AG10803 (cell line): ENCODE measurements at regions not wholly inside any gene's neighbourhood (a gene's known extent, or its start where the extent isn't known, plus 50 kb on each side); places are given as distances from the start of the nearest gene placed in this dataset.

Experiments
- DNase-seq: peaks from one replicate; pipeline ENCODE4 v3.0.0; 2010; ENCODE audit warnings: low read depth
- H3K4me3 ChIP-seq: 2 replicates; pipeline ENCODE4 v1.5.1; 2011; ENCODE audit warnings: mild to moderate bottlenecking, low read length, control low read depth
- TF ChIP-seq, protein P1 (sequence below): conservative IDR thresholded peaks from 2 replicates; pipeline ENCODE4 v1.5.1; 2011; ENCODE audit warnings: mild to moderate bottlenecking, low read length, control low read depth, inconsistent platforms

GRCh38 chr4:58507079-58507478, 1396.9 kb upstream of the IGFBP7 start:
- no peak for DNase-seq
- TF ChIP-seq, protein P1, sequence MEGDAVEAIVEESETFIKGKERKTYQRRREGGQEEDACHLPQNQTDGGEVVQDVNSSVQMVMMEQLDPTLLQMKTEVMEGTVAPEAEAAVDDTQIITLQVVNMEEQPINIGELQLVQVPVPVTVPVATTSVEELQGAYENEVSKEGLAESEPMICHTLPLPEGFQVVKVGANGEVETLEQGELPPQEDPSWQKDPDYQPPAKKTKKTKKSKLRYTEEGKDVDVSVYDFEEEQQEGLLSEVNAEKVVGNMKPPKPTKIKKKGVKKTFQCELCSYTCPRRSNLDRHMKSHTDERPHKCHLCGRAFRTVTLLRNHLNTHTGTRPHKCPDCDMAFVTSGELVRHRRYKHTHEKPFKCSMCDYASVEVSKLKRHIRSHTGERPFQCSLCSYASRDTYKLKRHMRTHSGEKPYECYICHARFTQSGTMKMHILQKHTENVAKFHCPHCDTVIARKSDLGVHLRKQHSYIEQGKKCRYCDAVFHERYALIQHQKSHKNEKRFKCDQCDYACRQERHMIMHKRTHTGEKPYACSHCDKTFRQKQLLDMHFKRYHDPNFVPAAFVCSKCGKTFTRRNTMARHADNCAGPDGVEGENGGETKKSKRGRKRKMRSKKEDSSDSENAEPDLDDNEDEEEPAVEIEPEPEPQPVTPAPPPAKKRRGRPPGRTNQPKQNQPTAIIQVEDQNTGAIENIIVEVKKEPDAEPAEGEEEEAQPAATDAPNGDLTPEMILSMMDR = no peak
- H3K4me3 ChIP-seq = no peak overlapping the region

DNA sequence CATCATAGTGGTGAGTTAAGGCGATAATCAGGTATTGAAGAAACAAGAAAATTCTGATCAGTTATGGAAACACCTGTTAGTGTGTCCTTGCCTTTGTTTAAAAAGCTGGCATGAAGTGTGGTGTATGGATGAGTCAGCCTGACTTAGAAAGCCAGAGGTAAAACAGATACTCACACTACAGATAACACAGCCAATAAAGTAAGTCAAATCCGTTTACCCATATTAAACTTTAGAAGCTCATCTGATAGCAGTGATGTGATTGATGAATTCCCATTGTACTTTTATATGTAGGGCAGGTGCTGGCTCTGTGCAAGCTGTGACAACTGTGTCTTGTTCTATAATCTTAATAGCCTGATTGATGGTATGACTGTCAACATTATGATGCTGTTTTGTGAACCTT, 1392.7 kb upstream of the IGFBP7 start:
- H3K4me3 ChIP-seq = no peak overlapping the region
- TF ChIP-seq, protein P1 = no peak
- no peak for DNase-seq

- no peak for DNase-seq
- no peak overlapping the region for H3K4me3 ChIP-seq
- TF ChIP-seq, protein P1 = no peak
These were observed 1389.0 kb upstream of the IGFBP7 start for GRCh38 chr4:58499182-58499581.

DNA sequence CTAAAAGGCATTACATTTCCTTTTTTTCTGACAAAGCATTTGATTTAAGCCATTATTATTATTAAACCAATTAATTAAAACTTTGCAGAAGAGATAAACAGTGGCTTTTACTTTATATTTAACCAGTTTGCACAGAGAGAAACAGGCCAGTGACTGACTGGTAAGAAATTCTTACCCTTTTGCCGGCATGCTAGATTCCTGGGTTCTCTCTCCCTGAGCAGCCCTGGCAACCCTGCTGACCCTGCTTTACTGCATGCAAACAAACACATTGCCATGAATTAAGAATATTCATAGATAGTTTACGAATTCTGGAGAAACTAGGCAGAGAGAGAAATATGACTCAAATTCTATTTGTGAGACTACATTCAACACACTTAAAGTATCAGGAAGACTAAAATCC, 1381.4 kb upstream of the IGFBP7 start:
- TF ChIP-seq, protein P1 = no peak
- no peak overlapping the region for H3K4me3 ChIP-seq
- DNase-seq = no peak

DNA sequence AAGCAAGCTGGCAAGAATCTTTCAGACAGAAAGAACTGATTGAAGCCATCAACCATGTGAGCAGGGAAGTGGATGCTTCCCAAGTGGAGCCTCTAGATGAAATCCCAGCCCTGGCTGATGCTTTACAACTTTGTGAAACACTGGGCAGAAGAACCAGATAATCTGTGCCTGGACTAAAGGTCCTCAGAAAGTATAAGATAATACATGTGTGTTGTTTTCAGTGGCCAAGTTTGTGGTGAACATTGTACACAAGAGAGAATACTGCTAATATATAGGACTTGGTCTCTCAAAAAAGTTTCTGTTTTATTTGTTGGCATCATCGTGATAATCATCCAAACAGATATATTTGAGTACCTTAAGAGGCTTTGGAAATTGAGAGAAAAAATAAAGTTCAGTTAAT, 1367.8 kb upstream of the IGFBP7 start:
- no peak for DNase-seq
- TF ChIP-seq, protein P1 = no peak
- no peak overlapping the region for H3K4me3 ChIP-seq

- DNase-seq = no peak
- no peak overlapping the region for H3K4me3 ChIP-seq
These were observed 1367.3 kb upstream of the IGFBP7 start for GRCh38 chr4:58477513-58477912.

DNA sequence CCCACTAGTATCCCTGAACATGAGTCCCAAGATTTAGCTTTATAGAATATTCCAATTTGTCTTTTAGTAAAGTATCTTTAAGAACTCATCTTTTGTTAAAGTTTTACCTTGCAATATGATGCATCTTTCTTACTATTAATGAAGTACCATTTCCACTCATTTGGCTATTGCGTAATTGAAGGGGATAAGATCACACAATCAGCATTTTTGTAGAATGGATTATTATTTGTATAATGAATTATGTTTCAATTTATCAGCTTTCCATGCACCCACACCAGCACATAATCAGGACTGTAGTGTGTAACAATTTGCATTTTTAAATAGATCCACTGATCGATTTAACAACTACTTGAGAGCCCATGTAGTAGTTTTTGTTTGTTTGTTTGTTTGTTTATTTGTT, 1364.9 kb upstream of the IGFBP7 start:
- TF ChIP-seq, protein P1 = no peak
- H3K4me3 ChIP-seq = no peak overlapping the region
- DNase-seq = no peak

More at GRCh38 chr4:58477513-58477912, 1367.3 kb upstream of the IGFBP7 start:
- TF ChIP-seq, protein P1 = no peak
